Keratinocyte (primary cell): ENCODE measurements at regions not wholly inside any gene's neighbourhood (a gene's known extent, or its start where the extent isn't known, plus 50 kb on each side); places are given as distances from the start of the nearest gene placed in this dataset.

Experiments used
- CTCF ChIP-seq, 3 experiments: IDR thresholded peaks in 1 of 3; conservative IDR thresholded peaks in 1 of 3; optimal IDR thresholded peaks in 1 of 3; 2 replicates in 2 of 3; 3 replicates in 1 of 3; pipeline versions ENCODE3 to v1.5.1; 2011; ENCODE audit warnings: low read length in 3 of 3, mild to moderate bottlenecking in 3 of 3, moderate library complexity in 2 of 3, control low read depth in 1 of 3, inconsistent platforms in 1 of 3; ENCODE audit not compliant: insufficient read depth in 2 of 3; ENCODE audit errors: extremely low read depth in 1 of 3
- EZH2 ChIP-seq: IDR thresholded peaks from one replicate; pipeline ENCODE4 v1.6.1; 2012; ENCODE audit warnings: inconsistent platforms, mild to moderate bottlenecking, low read length, moderate library complexity

DNA sequence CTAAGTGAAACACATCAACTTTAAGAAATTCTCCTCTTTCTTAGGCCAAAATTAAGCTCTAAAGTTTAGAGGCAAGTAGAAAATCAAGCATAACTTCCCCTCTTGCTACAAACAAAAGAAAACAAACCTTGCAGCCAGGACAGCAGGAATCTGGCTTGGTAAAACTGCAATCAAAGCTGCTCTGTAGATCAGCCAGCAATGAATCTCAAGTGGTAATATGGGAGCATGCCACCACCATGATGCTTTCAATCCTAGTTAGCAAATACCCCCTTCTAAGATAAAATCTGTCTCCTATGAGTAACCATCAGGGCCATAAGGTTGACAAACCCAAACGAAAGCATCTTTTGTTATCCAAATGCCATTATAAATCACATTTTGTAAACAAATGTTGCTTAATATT, 208.3 kb upstream of the PLSCR5 start:
- TF ChIP-seq CTCF (optimal IDR thresholded peaks at IDR 0.05 in 1 of 3, IDR thresholded peaks at IDR 0.05 in 1 of 3, conservative IDR thresholded peaks at IDR 0.05 in 1 of 3; ENCODE audit: extremely low read depth in 1 of 3, insufficient read depth in 2 of 3, low read length in 3 of 3) (no peak), EZH2 (no peak)
